K562 (cell line): ENCODE measurements at regions not wholly inside any gene's neighbourhood (a gene's known extent, or its start where the extent isn't known, plus 50 kb on each side); places are given as distances from the start of the nearest gene placed in this dataset.

ENCODE experiments used
- ATAC-seq: fragments of 200-7000 bp; cut with Tn5 transposase; 3 replicates; pipeline ENCODE4 v1.9.1; 2020; ENCODE audit warnings: moderate library complexity
- BruUV-seq: library from RNA; stranded (reverse); fragments of 400-500 nt; replicated peaks from 2 replicates; lab custom pipeline; 2021; lab: Mats Ljungman, UMichigan
- CTCF ChIA-PET: fragments of 300-600 bp; formaldehyde crosslinking; extraction: SDS; loops from one replicate; lab custom pipeline; 2021; ENCODE audit warnings: low intra/inter-chr PET ratio; lab: Yijun Ruan, JAX
- POLR2A ChIA-PET: fragments of 300-600, 350-650 bp; sonication (Branson Sonifier 250); formaldehyde crosslinking; extraction: SDS; loops from one replicate; lab custom pipeline; 2021; ENCODE audit warnings: antibody characterized with exemption, inconsistent platforms; lab: Yijun Ruan, JAX
- DNase-seq, 4 experiments: peaks; one replicate each; pipeline versions ENCODE4 v3.0.0 to v3.0.0-alpha.2; 2011 to 2018; ENCODE audit warnings: low spot score in 3 of 4, mixed read lengths in 3 of 4; ENCODE audit errors: extremely low read depth in 1 of 4
- FAIRE-seq: peaks from 2 replicates; lab custom pipeline; 2011; peaks lifted over from hg19 to GRCh38; lab: Jason Lieb, UNC
- H2AFZ ChIP-seq: 2 replicates; pipeline ENCODE4 v1.6.0; 2011; ENCODE audit warnings: low read depth, low read length, control low read depth, inconsistent platforms
- H3K27ac ChIP-seq: fragments of 200-600 bp; 3 replicates; pipeline ENCODE4 v1.8.0; 2011; ENCODE audit warnings: low read depth, mild to moderate bottlenecking, control low read depth, inconsistent platforms, low read length, moderate library complexity, mixed read lengths; ENCODE audit errors: extremely low read depth
- H3K27me3 ChIP-seq, 2 experiments: fragments of 300-600 bp in 1 of 2; 2 replicates in 1 of 2; 3 replicates in 1 of 2; pipeline versions ENCODE4 v1.6.0 to v1.8.0; 2011; ENCODE audit warnings: inconsistent platforms in 2 of 2, low read length in 2 of 2, mild to moderate bottlenecking in 1 of 2, mixed read lengths in 1 of 2, moderate library complexity in 1 of 2; ENCODE audit not compliant: control insufficient read depth in 2 of 2, insufficient read depth in 2 of 2
- H3K36me3 ChIP-seq: fragments of 300-600 bp; 3 replicates; pipeline ENCODE4 v1.8.0; 2011; ENCODE audit warnings: mild to moderate bottlenecking, low read length, inconsistent platforms; ENCODE audit not compliant: control insufficient read depth, insufficient read depth
- H3K4me1 ChIP-seq, 2 experiments: fragments of 200-600 bp in 1 of 2; replicated peaks in 1 of 2; 2 replicates in 1 of 2; 3 replicates in 1 of 2; pipeline versions ENCODE4 v1.5.1 to v1.8.0; 2011; ENCODE audit warnings: inconsistent platforms in 2 of 2, low read length in 2 of 2, mild to moderate bottlenecking in 1 of 2, mixed read lengths in 1 of 2, moderate library complexity in 1 of 2; ENCODE audit not compliant: control insufficient read depth in 2 of 2, insufficient read depth in 2 of 2
- H3K4me2 ChIP-seq: 2 replicates; pipeline ENCODE4 v1.6.1; 2011; ENCODE audit warnings: low read length, control low read depth, inconsistent platforms, mixed read lengths; ENCODE audit not compliant: insufficient read depth
- H3K4me3 ChIP-seq: fragments of 200-600 bp; sonication (generic), shearing (Covaris generic); 2 replicates; pipeline ENCODE4 v1.5.1; 2016; ENCODE audit warnings: control low read depth, inconsistent platforms
- H3K79me2 ChIP-seq: fragments of 200-600 bp; 3 replicates; pipeline ENCODE4 v1.8.0; 2011; ENCODE audit warnings: low read length, inconsistent platforms; ENCODE audit not compliant: control insufficient read depth, insufficient read depth
- H3K9ac ChIP-seq, 2 experiments: 2 replicates each; pipeline versions ENCODE4 v1.6.0 to v1.6.1; 2011; ENCODE audit warnings: low read depth in 2 of 2, low read length in 2 of 2, control low read depth in 1 of 2, inconsistent platforms in 1 of 2, mild to moderate bottlenecking in 1 of 2, mixed read lengths in 1 of 2; ENCODE audit not compliant: insufficient read depth in 1 of 2
- H3K9me1 ChIP-seq: one replicate; pipeline ENCODE4 v1.6.0; 2011; ENCODE audit warnings: inconsistent platforms, mild to moderate bottlenecking, low read length, moderate library complexity; ENCODE audit not compliant: control insufficient read depth, insufficient read depth
- H3K9me3 ChIP-seq: replicated peaks from 2 replicates; pipeline ENCODE4 v1.5.1; 2011; ENCODE audit warnings: low read depth, low read length, inconsistent platforms; ENCODE audit not compliant: control insufficient read depth, insufficient read depth
- H4K20me1 ChIP-seq: replicated peaks from 2 replicates; pipeline ENCODE4 v1.6.1; 2011; ENCODE audit warnings: low read length, inconsistent platforms, mixed read lengths; ENCODE audit not compliant: control insufficient read depth, insufficient read depth
- ARID3A ChIP-seq: IDR thresholded peaks from 2 replicates; pipeline ENCODE4 v1.6.1; 2012; ENCODE audit warnings: low read depth, low read length, improper control_type of control experiment, borderline replicate concordance
- CBFB ChIP-seq: sonication (generic); formaldehyde crosslinking; IDR thresholded peaks from 2 replicates; pipeline ENCODE4 v1.4.0; 2020; ENCODE audit warnings: mild to moderate bottlenecking, missing genetic modification reagents
- CBX3 ChIP-seq, 2 experiments: IDR thresholded peaks; 1 replicate in 1 of 2; 2 replicates in 1 of 2; pipeline ENCODE4 v1.6.1; 2012; ENCODE audit warnings: inconsistent platforms in 2 of 2, low read length in 2 of 2, borderline replicate concordance in 1 of 2, control low read depth in 1 of 2
- DIDO1 ChIP-seq: fragments of 450-650 bp; IDR thresholded peaks from 2 replicates; pipeline ENCODE4 v1.6.1; 2016; ENCODE audit warnings: low read depth, missing biosample characterization, missing genetic modification characterization
- ETS1 ChIP-seq: conservative IDR thresholded peaks from 2 replicates; pipeline ENCODE4 v1.6.1; 2011; ENCODE audit warnings: low read depth, mild to moderate bottlenecking, low read length; ENCODE audit not compliant: control insufficient read depth
- EZH2 ChIP-seq: IDR thresholded peaks from 2 replicates; pipeline ENCODE4 v1.6.1; 2012; ENCODE audit warnings: low read depth, mild to moderate bottlenecking, inconsistent platforms, low read length, borderline replicate concordance
- HDAC2 ChIP-seq: fragments of 450-650 bp; IDR thresholded peaks from 2 replicates; pipeline ENCODE4 v1.6.1; 2016; ENCODE audit warnings: mild to moderate bottlenecking
- KLF1 ChIP-seq: fragments of 450-650 bp; IDR thresholded peaks from 2 replicates; pipeline ENCODE4 v1.6.1; 2016; ENCODE audit warnings: missing genetic modification characterization, missing compliant biosample characterization
- MAFG ChIP-seq: fragments of 450-650 bp; conservative IDR thresholded peaks from 2 replicates; pipeline ENCODE4 v1.6.1; 2016; ENCODE audit warnings: missing genetic modification characterization, missing compliant biosample characterization
- NR2C2 ChIP-seq, 2 experiments: fragments of 200-800 bp in 1 of 2; sonication (Bioruptor generic) in 1 of 2; sonication (generic) in 1 of 2; formaldehyde crosslinking in 1 of 2; IDR thresholded peaks; 2 replicates each; pipeline versions ENCODE4 v1.6.1 to v1.8.0; 2016 to 2022; ENCODE audit warnings: mild to moderate bottlenecking in 1 of 2, missing compliant biosample characterization in 1 of 2, missing genetic modification characterization in 1 of 2, missing genetic modification reagents in 1 of 2
- PHB2 ChIP-seq: fragments of 450-650 bp; IDR thresholded peaks from 2 replicates; pipeline ENCODE4 v1.6.1; 2017; ENCODE audit warnings: low read depth
- SIRT6 ChIP-seq: IDR thresholded peaks from one replicate; pipeline ENCODE4 v1.6.1; 2012; ENCODE audit warnings: low read depth, mild to moderate bottlenecking, control low read depth, inconsistent platforms, low read length, moderate library complexity
- TCF15 ChIP-seq: fragments of 250-450 bp; sonication (Bioruptor Pico); IDR thresholded peaks from 2 replicates; pipeline ENCODE4 v1.8.0; 2022; ENCODE audit warnings: moderate library complexity, mild to moderate bottlenecking, inconsistent platforms
- ZNF354B ChIP-seq: fragments of 250-450 bp; sonication (Bioruptor Pico); IDR thresholded peaks from 2 replicates; pipeline ENCODE4 v1.4.0; 2020
- ZNF561 ChIP-seq: fragments of 450-650 bp; formaldehyde crosslinking; conservative IDR thresholded peaks from 2 replicates; pipeline ENCODE4 v1.4.0; 2020; ENCODE audit warnings: mild to moderate bottlenecking, moderate library complexity
- WGBS: fragments of 100-300 bp; shearing (Covaris generic); methylation state at CpG from one replicate; pipeline ENCODE4 v1.1.6; 2016; ENCODE audit warnings: low coverage, mixed read lengths; ENCODE audit not compliant: insufficient coverage; ENCODE audit errors: missing lambda C conversion rate; 5-methylcytosine and 5-hydroxymethylcytosine counted together
- in situ Hi-C: fragments of 300-500 bp; cut with MboI; formaldehyde crosslinking; loops from 4 replicates; pipeline ENCODE4 v1.15.0; 2018; ENCODE audit warnings: inconsistent platforms, mixed read lengths
- intact Hi-C: fragments of 100-400 bp; cut with micrococcal nuclease; formaldehyde crosslinking; loops from 2 replicates; pipeline ENCODE4 v1.14.2; 2022

GRCh38 chr1:214205053-214205452 lies 75.9 kb upstream of the SMYD2 start:
- Histone ChIP-seq H3K4me2 (no peak overlapping the region), H4K20me1 (no peaks in the 10 kb centered on the region), H3K36me3 (no peaks in the 10 kb centered on the region), H3K9me1 (no peaks in the 10 kb centered on the region), H3K9ac (no peak overlapping the region), H3K27ac (no peak overlapping the region), H3K79me2 (no peaks in the 10 kb centered on the region), H2AFZ (no peak overlapping the region), H3K4me1 (no peaks in the 10 kb centered on the region), H3K27me3 (peaks cover 0 to 11% of the 10 kb centered on the region in 2 experiments; a peak in 2 of 5 replicates), H3K9me3 (no peaks in the 10 kb centered on the region), H3K4me3 (no peak overlapping the region)
- WGBS, result 0% methylated on average over 8 of the region's 8 CpGs
- in situ Hi-C loops, result no loop called here
- intact Hi-C loops, result no loop called here
- BruUV-seq, result no TSS peak
- ATAC-seq, result no peak
- no peak for FAIRE-seq
- ChIA-PET CTCF (no interaction called here), POLR2A (no interaction called here)
- no peak for DNase-seq
- TF ChIP-seq ETS1, result no peak
- no peak for TF ChIP-seq CBFB (CRISPR knock-in tag)
- TF ChIP-seq SIRT6, result no peak
- no peak for TF ChIP-seq PHB2
- no peak for TF ChIP-seq MAFG (tag)
- no peak for TF ChIP-seq ZNF561
- TF ChIP-seq TCF15 (CRISPR knock-in tag), result no peak
- TF ChIP-seq DIDO1 (tag), result no peak
- no peak for TF ChIP-seq KLF1 (tag)
- no peak for TF ChIP-seq EZH2
- TF ChIP-seq ARID3A, result no peak
- TF ChIP-seq NR2C2 (CRISPR knock-in tag; IDR thresholded peaks at IDR 0.05), result no peak
- TF ChIP-seq NR2C2 (tag; IDR thresholded peaks at IDR 0.05), result no peak
- TF ChIP-seq HDAC2, result no peak
- no peak for TF ChIP-seq CBX3 (IDR thresholded peaks at IDR 0.05; ENCODE audit: borderline replicate concordance in 1 of 2, low read length in 2 of 2)
- no peak for TF ChIP-seq ZNF354B
